DMS53 (cell line): ENCODE measurements at regions not wholly inside any gene's neighbourhood (a gene's known extent, or its start where the extent isn't known, plus 50 kb on each side); places are given as distances from the start of the nearest gene placed in this dataset.
"Not testable (repeated sequence)": the region's sequence is repeated elsewhere in the genome, so short reads cannot be mapped to it uniquely, and the experiment has no call there.

Source experiments
- DNase-seq: peaks from one replicate; lab custom pipeline; 2025; lab: John Stamatoyannopoulos, UW

- not testable (repeated sequence) for DNase-seq
Observed at GRCh38 chr2:90224767-90225166, 1533.3 kb downstream of the RPIA start.

GRCh38 chr2:90226465-90227072 lies 1535.1 kb downstream of the RPIA start:
- DNase-seq = not testable (repeated sequence)

- DNase-seq = not testable (repeated sequence)
Observed at GRCh38 chr2:90231199-90231598, 1539.7 kb downstream of the RPIA start.

GRCh38 chr2:90235452-90235851 lies 1544.0 kb downstream of the RPIA start:
- not testable (repeated sequence) for DNase-seq

- peak; percentile 33 for DNase-seq
Observed at GRCh38 chr2:90237923-90238361, 1546.5 kb downstream of the RPIA start.

- not testable (repeated sequence) for DNase-seq
Observed at GRCh38 chr2:90238505-90239230, 1547.2 kb downstream of the RPIA start.

- not testable (repeated sequence) for DNase-seq
Observed at GRCh38 chr2:90239769-90240168, 1548.3 kb downstream of the RPIA start.

- DNase-seq = not testable (repeated sequence)
Observed at GRCh38 chr2:90244902-90245765, 1553.7 kb downstream of the RPIA start.

- not testable (repeated sequence) for DNase-seq
Observed at GRCh38 chr2:90248400-90248799, 1556.9 kb downstream of the RPIA start.

- DNase-seq = not testable (repeated sequence)
Observed at GRCh38 chr2:90250350-90250749, 1558.9 kb downstream of the RPIA start.

- DNase-seq = not testable (repeated sequence)
Observed at GRCh38 chr2:90251576-90251975, 1560.1 kb downstream of the RPIA start.

GRCh38 chr2:90253306-90253705 lies 1561.8 kb downstream of the RPIA start:
- DNase-seq = not testable (repeated sequence)

GRCh38 chr2:90266888-90267287 lies 1575.4 kb downstream of the RPIA start:
- not testable (repeated sequence) for DNase-seq

GRCh38 chr2:90287751-90288150 lies 1596.3 kb downstream of the RPIA start:
- DNase-seq = not testable (repeated sequence)

GRCh38 chr2:90288396-90288795 lies 1596.9 kb downstream of the RPIA start:
- not testable (repeated sequence) for DNase-seq

- DNase-seq = not testable (repeated sequence)
Observed at GRCh38 chr2:90289291-90289980, 1598.0 kb downstream of the RPIA start.

GRCh38 chr2:90290701-90291100 lies 1599.2 kb downstream of the RPIA start:
- not testable (repeated sequence) for DNase-seq

- not testable (repeated sequence) for DNase-seq
Observed at GRCh38 chr2:90291168-90291883, 1599.9 kb downstream of the RPIA start.

GRCh38 chr2:90291934-90292333 lies 1600.5 kb downstream of the RPIA start:
- not testable (repeated sequence) for DNase-seq

- not testable (repeated sequence) for DNase-seq
Observed at GRCh38 chr2:90292451-90292850, 1601.0 kb downstream of the RPIA start.

- DNase-seq = not testable (repeated sequence)
Observed at GRCh38 chr2:90293224-90293623, 1601.8 kb downstream of the RPIA start.
